Keratinocyte (primary cell): ENCODE measurements at regions not wholly inside any gene's neighbourhood (a gene's known extent, or its start where the extent isn't known, plus 50 kb on each side); places are given as distances from the start of the nearest gene placed in this dataset.

Experiments used
- EZH2 ChIP-seq: IDR thresholded peaks from one replicate; pipeline ENCODE4 v1.6.1; 2012; ENCODE audit warnings: inconsistent platforms, mild to moderate bottlenecking, low read length, moderate library complexity
- TF ChIP-seq, protein P1 (sequence below), 3 experiments: IDR thresholded peaks in 1 of 3; conservative IDR thresholded peaks in 1 of 3; optimal IDR thresholded peaks in 1 of 3; 2 replicates in 2 of 3; 3 replicates in 1 of 3; pipeline versions ENCODE3 to v1.5.1; 2011; ENCODE audit warnings: low read length in 3 of 3, mild to moderate bottlenecking in 3 of 3, moderate library complexity in 2 of 3, control low read depth in 1 of 3, inconsistent platforms in 1 of 3; ENCODE audit not compliant: insufficient read depth in 2 of 3; ENCODE audit errors: extremely low read depth in 1 of 3

DNA sequence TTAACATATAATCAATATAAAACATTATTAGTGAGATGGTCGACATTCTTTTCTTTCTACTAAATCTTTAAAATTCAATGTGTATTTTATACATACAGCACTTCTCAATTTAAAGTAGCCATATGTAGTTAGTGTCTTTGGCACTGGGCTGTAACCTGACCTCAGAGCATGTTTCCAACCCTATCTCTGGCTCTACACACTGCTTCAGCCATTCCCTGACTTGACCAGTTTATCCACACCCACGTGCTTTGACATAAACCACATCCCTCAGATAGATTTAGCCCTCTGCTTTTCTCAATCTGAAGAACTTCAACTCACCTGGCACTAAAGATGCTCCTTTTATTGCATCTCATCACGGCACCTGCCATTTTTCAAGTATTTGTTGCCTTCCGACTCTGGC lies 58.3 kb downstream of the RGS2 start:
- TF ChIP-seq, protein P1, sequence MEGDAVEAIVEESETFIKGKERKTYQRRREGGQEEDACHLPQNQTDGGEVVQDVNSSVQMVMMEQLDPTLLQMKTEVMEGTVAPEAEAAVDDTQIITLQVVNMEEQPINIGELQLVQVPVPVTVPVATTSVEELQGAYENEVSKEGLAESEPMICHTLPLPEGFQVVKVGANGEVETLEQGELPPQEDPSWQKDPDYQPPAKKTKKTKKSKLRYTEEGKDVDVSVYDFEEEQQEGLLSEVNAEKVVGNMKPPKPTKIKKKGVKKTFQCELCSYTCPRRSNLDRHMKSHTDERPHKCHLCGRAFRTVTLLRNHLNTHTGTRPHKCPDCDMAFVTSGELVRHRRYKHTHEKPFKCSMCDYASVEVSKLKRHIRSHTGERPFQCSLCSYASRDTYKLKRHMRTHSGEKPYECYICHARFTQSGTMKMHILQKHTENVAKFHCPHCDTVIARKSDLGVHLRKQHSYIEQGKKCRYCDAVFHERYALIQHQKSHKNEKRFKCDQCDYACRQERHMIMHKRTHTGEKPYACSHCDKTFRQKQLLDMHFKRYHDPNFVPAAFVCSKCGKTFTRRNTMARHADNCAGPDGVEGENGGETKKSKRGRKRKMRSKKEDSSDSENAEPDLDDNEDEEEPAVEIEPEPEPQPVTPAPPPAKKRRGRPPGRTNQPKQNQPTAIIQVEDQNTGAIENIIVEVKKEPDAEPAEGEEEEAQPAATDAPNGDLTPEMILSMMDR (optimal IDR thresholded peaks at IDR 0.05 in 1 of 3, IDR thresholded peaks at IDR 0.05 in 1 of 3, conservative IDR thresholded peaks at IDR 0.05 in 1 of 3; ENCODE audit: extremely low read depth in 1 of 3, insufficient read depth in 2 of 3, low read length in 3 of 3), result no peak
- no peak for TF ChIP-seq EZH2
